Thyroid gland (tissue), 4 donors: ENCODE measurements at regions not wholly inside any gene's neighbourhood (a gene's known extent, or its start where the extent isn't known, plus 50 kb on each side); places are given as distances from the start of the nearest gene placed in this dataset.

ENCODE experiments used
- POLR2A ChIP-seq, 2 donors: fragments of 450-650 bp; IDR thresholded peaks; one replicate each; pipeline ENCODE4 v1.6.1; 2017; ENCODE audit warnings: antibody characterized with exemption in 2 of 2, mild to moderate bottlenecking in 2 of 2, moderate library complexity in 1 of 2
- TF ChIP-seq, protein P1 (sequence below), 6 experiments: fragments of 200-600 bp in 3 of 6; fragments of 450-650 bp in 3 of 6; sonication (generic) in 3 of 6; IDR thresholded peaks; one replicate each; pipeline ENCODE4 v1.5.1; 2016 to 2019; ENCODE audit warnings: antibody characterized with exemption in 6 of 6, mild to moderate bottlenecking in 2 of 6, inconsistent platforms in 1 of 6, moderate library complexity in 1 of 6

DNA sequence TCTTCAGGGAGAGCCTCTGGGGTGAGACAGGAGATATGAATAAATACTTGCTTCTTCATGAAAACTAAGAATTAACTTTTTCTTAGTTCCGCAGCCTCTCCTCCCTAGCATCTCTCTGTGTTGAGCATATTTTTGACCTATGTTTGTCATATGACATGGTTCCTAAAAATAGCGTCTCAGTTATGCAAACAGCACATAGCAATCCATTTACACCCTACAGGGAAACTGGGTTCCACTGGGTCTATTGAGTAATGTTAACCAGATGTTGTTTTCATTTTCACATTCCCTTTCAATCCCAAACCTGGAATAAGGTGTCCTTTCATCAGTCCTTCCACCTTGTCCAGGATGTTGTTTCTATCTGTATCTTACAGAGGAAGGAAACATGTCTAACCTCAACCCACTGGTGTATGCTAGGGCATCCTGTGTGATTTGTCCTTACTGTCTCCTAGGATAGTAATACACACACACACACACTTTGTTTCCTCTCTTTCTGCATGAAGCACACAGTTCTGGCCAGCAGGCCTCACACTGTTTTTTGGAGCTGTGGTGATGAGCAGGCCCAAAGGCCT lies 1543.5 kb downstream of the AACS start:
- TF ChIP-seq, protein P1, sequence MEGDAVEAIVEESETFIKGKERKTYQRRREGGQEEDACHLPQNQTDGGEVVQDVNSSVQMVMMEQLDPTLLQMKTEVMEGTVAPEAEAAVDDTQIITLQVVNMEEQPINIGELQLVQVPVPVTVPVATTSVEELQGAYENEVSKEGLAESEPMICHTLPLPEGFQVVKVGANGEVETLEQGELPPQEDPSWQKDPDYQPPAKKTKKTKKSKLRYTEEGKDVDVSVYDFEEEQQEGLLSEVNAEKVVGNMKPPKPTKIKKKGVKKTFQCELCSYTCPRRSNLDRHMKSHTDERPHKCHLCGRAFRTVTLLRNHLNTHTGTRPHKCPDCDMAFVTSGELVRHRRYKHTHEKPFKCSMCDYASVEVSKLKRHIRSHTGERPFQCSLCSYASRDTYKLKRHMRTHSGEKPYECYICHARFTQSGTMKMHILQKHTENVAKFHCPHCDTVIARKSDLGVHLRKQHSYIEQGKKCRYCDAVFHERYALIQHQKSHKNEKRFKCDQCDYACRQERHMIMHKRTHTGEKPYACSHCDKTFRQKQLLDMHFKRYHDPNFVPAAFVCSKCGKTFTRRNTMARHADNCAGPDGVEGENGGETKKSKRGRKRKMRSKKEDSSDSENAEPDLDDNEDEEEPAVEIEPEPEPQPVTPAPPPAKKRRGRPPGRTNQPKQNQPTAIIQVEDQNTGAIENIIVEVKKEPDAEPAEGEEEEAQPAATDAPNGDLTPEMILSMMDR (IDR thresholded peaks at IDR 0.05) = no peak
- TF ChIP-seq POLR2A (IDR thresholded peaks at IDR 0.05) = no peak
